Endothelial cell of umbilical vein (primary cell): ENCODE measurements at regions not wholly inside any gene's neighbourhood (a gene's known extent, or its start where the extent isn't known, plus 50 kb on each side); places are given as distances from the start of the nearest gene placed in this dataset.

Source experiments
- BruUV-seq: library from RNA; stranded (reverse); fragments of 400-500 nt; replicated peaks from 2 replicates; lab custom pipeline; 2021; lab: Mats Ljungman, UMichigan
- CTCF ChIA-PET: fragments of 300-600, 350-600 bp; sonication (Branson Sonifier 250); formaldehyde crosslinking; loops from one replicate; lab custom pipeline; 2021; ENCODE audit warnings: antibody characterized with exemption, inconsistent platforms; lab: Charles Lee
- POLR2A ChIA-PET: fragments of 300-600, 350-600 bp; sonication (Branson Sonifier 250); formaldehyde crosslinking; loops from one replicate; lab custom pipeline; 2021; ENCODE audit warnings: antibody characterized with exemption, inconsistent platforms; lab: Charles Lee
- DNase-seq: peaks from one replicate; pipeline ENCODE4 v3.0.0-alpha.2; 2011; ENCODE audit warnings: low read depth, low spot score
- FAIRE-seq: peaks from 2 replicates; lab custom pipeline; 2011; peaks lifted over from hg19 to GRCh38; lab: Jason Lieb, UNC
- H2AFZ ChIP-seq: 2 replicates; pipeline ENCODE4 v1.6.0; 2012; ENCODE audit warnings: low read depth, low read length, control low read depth, inconsistent platforms
- H3K27ac ChIP-seq: 2 replicates; pipeline ENCODE4 v1.5.1; 2011; ENCODE audit warnings: low read depth, mild to moderate bottlenecking, control low read depth, low read length, moderate library complexity; ENCODE audit not compliant: insufficient read depth
- H3K27me3 ChIP-seq, 2 experiments: 2 replicates each; pipeline versions ENCODE4 v1.6.0 to v1.6.1; 2011; ENCODE audit warnings: low read length in 2 of 2, mixed read lengths in 1 of 2; ENCODE audit not compliant: control insufficient read depth in 2 of 2, insufficient read depth in 2 of 2
- H3K36me3 ChIP-seq, 2 experiments: 2 replicates in 1 of 2; 3 replicates in 1 of 2; pipeline ENCODE4 v1.5.1; 2011; ENCODE audit warnings: low read length in 2 of 2, mild to moderate bottlenecking in 1 of 2, moderate library complexity in 1 of 2; ENCODE audit not compliant: control insufficient read depth in 2 of 2, insufficient read depth in 2 of 2; ENCODE audit errors: extremely low read depth in 1 of 2
- H3K4me1 ChIP-seq: 3 replicates; pipeline ENCODE4 v1.5.1; 2011; ENCODE audit warnings: mild to moderate bottlenecking, low read length; ENCODE audit not compliant: control insufficient read depth, insufficient read depth; ENCODE audit errors: extremely low read depth
- H3K4me2 ChIP-seq: 2 replicates; pipeline ENCODE4 v1.6.1; 2011; ENCODE audit warnings: low read length, control low read depth, mixed read lengths; ENCODE audit not compliant: insufficient read depth
- H3K4me3 ChIP-seq, 3 experiments: fragments of 200-600 bp in 1 of 3; sonication (generic), shearing (Covaris generic) in 1 of 3; replicated peaks in 1 of 3; 2 replicates each; pipeline ENCODE4 v1.5.1; 2011 to 2016; ENCODE audit warnings: control low read depth in 3 of 3, low read length in 3 of 3, mild to moderate bottlenecking in 2 of 3, inconsistent platforms in 1 of 3, low read depth in 1 of 3, moderate library complexity in 1 of 3; ENCODE audit not compliant: insufficient read depth in 1 of 3
- H3K79me2 ChIP-seq: 2 replicates; pipeline ENCODE4 v1.6.0; 2012; ENCODE audit warnings: low read length, inconsistent platforms; ENCODE audit not compliant: control insufficient read depth, insufficient read depth
- H3K9ac ChIP-seq: replicated peaks from 2 replicates; pipeline ENCODE3; 2011; ENCODE audit warnings: low read length, control low read depth; ENCODE audit not compliant: insufficient read depth; ENCODE audit errors: extremely low read depth
- H3K9me1 ChIP-seq: replicated peaks from 3 replicates; pipeline ENCODE4 v1.6.0; 2011; ENCODE audit warnings: mild to moderate bottlenecking, low read length; ENCODE audit not compliant: control insufficient read depth, insufficient read depth; ENCODE audit errors: extremely low read depth
- H3K9me3 ChIP-seq: replicated peaks from 2 replicates; pipeline ENCODE4 v1.5.1; 2012; ENCODE audit warnings: low read length, inconsistent platforms; ENCODE audit not compliant: control insufficient read depth, insufficient read depth
- H4K20me1 ChIP-seq: replicated peaks from 2 replicates; pipeline ENCODE3; 2011; ENCODE audit warnings: mild to moderate bottlenecking, low read length; ENCODE audit not compliant: control insufficient read depth, insufficient read depth; ENCODE audit errors: extremely low read depth
- EZH2 ChIP-seq: IDR thresholded peaks from 2 replicates; pipeline ENCODE4 v1.6.1; 2012; ENCODE audit warnings: borderline replicate concordance, low read depth, mild to moderate bottlenecking, moderate library complexity, low read length, inconsistent platforms; ENCODE audit not compliant: severe bottlenecking
- FOS ChIP-seq: IDR thresholded peaks from 2 replicates; pipeline ENCODE4 v1.6.1; 2011; ENCODE audit warnings: mild to moderate bottlenecking, low read length, moderate library complexity, borderline replicate concordance; ENCODE audit not compliant: insufficient read depth
- GATA2 ChIP-seq: IDR thresholded peaks from 2 replicates; pipeline ENCODE4 v1.7.0; 2011; ENCODE audit warnings: low read depth, mild to moderate bottlenecking, moderate library complexity, mixed read lengths, low read length; ENCODE audit not compliant: insufficient read length, insufficient read depth
- JUN ChIP-seq: IDR thresholded peaks from 2 replicates; pipeline ENCODE4 v1.6.1; 2011; ENCODE audit warnings: borderline replicate concordance, low read depth; ENCODE audit not compliant: insufficient read length, insufficient read depth
- MYC ChIP-seq: IDR thresholded peaks from one replicate; pipeline ENCODE4 v1.6.1; 2011; ENCODE audit warnings: mild to moderate bottlenecking, low read depth, low read length
- POLR2A ChIP-seq: IDR thresholded peaks from 2 replicates; pipeline ENCODE4 v1.6.1; 2012; ENCODE audit warnings: low read depth, mild to moderate bottlenecking, control low read depth, low read length
- POLR2AphosphoS5 ChIP-seq: IDR thresholded peaks from 2 replicates; pipeline ENCODE4 v1.6.1; 2012; ENCODE audit warnings: low read depth, mild to moderate bottlenecking, control low read depth, low read length, moderate library complexity; ENCODE audit not compliant: insufficient read depth
- dilution Hi-C: fragments of 300-500 bp; cut with MboI; formaldehyde crosslinking; loops from one replicate; pipeline ENCODE4 v1.15.0; 2019; ENCODE audit warnings: low sequenced_read_pairs; ENCODE audit not compliant: extremely low pct_ligation_motif_present
- intact Hi-C: fragments of 100-400 bp; cut with micrococcal nuclease; formaldehyde crosslinking; loops from one replicate; pipeline ENCODE4 v1.10.0; 2022
- TF ChIP-seq, protein P1 (sequence below): IDR thresholded peaks from 2 replicates; pipeline ENCODE4 v1.6.1; 2011; ENCODE audit not compliant: insufficient read depth, insufficient read length

DNA sequence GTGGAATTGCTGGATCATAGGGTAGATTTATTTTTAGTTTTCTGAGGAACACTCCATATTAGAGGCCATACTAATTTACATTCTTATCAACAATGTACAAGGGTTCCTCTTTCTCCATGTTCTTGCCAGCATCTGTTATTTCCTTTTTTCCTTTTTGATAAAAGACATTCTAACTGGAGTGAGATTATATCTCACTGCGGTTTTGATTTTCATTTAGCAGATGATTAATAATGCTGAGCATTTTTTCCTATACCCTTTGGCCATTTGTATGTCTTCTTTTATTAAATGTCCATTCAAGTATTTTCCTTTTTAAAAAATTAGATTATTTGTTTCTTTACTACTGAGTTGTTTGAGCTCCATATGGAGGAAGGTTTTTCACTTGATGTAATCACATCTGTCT lies 1189.5 kb downstream of the ZPLD1 start:
- no peaks in the 10 kb centered on the region for H3K36me3 ChIP-seq
- H3K9me3 ChIP-seq = no peaks in the 10 kb centered on the region
- intact Hi-C loops = no loop called here
- H3K4me2 ChIP-seq = no peak overlapping the region
- TF ChIP-seq MYC (no peak), FOS (no peak), POLR2A (no peak), EZH2 (no peak), JUN (no peak), POLR2AphosphoS5 (no peak)
- TF ChIP-seq, protein P1, sequence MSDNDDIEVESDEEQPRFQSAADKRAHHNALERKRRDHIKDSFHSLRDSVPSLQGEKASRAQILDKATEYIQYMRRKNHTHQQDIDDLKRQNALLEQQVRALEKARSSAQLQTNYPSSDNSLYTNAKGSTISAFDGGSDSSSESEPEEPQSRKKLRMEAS = no peak
- DNase-seq = no peak
- no peaks in the 10 kb centered on the region for H3K4me1 ChIP-seq
- H3K27me3 ChIP-seq = no peaks in the 10 kb centered on the region
- H4K20me1 ChIP-seq = no peaks in the 10 kb centered on the region
- no peak overlapping the region for H3K9ac ChIP-seq
- H3K9me1 ChIP-seq = no peaks in the 10 kb centered on the region
- BruUV-seq = no TSS peak
- ChIA-PET POLR2A (no interaction called here), CTCF (no interaction called here)
- H2AFZ ChIP-seq = no peak overlapping the region
- FAIRE-seq = no peak
- dilution Hi-C loops = no loop called here
- no peaks in the 10 kb centered on the region for H3K79me2 ChIP-seq
- no peak overlapping the region for H3K4me3 ChIP-seq
- no peak overlapping the region for H3K27ac ChIP-seq

DNA sequence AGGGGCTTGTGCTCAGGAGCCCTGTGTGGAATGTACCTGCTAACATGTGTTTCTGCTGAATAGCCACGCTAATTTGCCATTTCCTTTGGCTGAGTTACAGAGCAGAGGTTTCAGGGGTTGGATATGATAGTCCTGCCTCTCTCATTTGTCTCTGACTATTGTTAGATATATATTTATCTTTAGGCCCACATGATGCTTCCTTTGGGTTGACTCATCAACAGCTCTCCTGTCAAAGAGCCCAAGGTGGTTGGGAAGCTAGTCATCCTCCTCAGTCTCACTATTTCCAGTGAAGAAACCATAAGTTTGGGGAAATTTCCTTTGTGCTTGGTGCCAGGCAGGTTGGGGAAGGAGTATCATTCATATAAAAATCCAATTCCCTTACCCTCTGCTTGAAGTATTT lies 1194.6 kb downstream of the ZPLD1 start:
- FAIRE-seq (no peak), DNase-seq (no peak)
- Histone ChIP-seq H3K4me3 (no peak overlapping the region), H3K27me3 (no peaks in the 10 kb centered on the region), H3K27ac (no peak overlapping the region), H3K4me2 (no peak overlapping the region), H3K9ac (no peak overlapping the region), H3K79me2 (no peaks in the 10 kb centered on the region), H3K4me1 (no peaks in the 10 kb centered on the region), H3K9me1 (no peaks in the 10 kb centered on the region), H3K9me3 (no peaks in the 10 kb centered on the region), H4K20me1 (no peaks in the 10 kb centered on the region), H2AFZ (no peak overlapping the region), H3K36me3 (no peaks in the 10 kb centered on the region)
- ChIA-PET POLR2A (no interaction called here), CTCF (no interaction called here)
- intact Hi-C loops = no loop called here
- BruUV-seq = no TSS peak
- dilution Hi-C loops = no loop called here
- no peak for TF ChIP-seq GATA2
